ENCODE measurements at regions not wholly inside any gene's neighbourhood (a gene's known extent, or its start where the extent isn't known, plus 50 kb on each side); places are given as distances from the start of the nearest gene placed in this dataset.

DNA sequence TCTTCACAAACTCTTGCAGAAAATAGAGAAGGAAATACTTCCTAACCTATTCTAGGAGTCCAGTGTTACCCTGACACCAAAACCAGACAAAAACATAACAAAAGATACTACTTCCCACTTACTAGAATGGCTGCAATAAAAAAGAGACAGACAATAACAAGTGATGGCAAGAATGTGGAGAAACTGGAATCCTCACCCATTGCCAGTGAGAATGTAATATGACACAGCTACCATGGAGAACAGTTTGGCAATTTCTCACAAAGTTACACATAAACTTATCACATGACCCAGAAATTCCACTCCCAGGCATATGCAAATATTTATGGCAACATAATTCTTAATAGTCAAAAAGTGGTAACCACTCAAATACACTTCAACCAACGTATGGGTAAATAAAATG lies 209.8 kb upstream of the CTAGE1 start:
- Mint-ChIP-seq H3K27ac (no peak overlapping the region), H3K9me3 (peaks cover 9% of the 10 kb centered on the region), H3K36me3 (ENCODE audit: low read depth) (no peaks in the 10 kb centered on the region), H3K4me3 (no peak overlapping the region), H3K4me1 (ENCODE audit: low read depth) (no peaks in the 10 kb centered on the region), H3K27me3 (peaks cover 11% of the 10 kb centered on the region)

GRCh38 chr18:22628795-22629510 lies 211.2 kb upstream of the CTAGE1 start:
- no peaks in the 10 kb centered on the region for H3K4me1 Mint-ChIP-seq (ENCODE audit: low read depth)
- H3K27me3 Mint-ChIP-seq, result peaks cover 11% of the 10 kb centered on the region
- no peak overlapping the region for H3K27ac Mint-ChIP-seq
- no peaks in the 10 kb centered on the region for H3K36me3 Mint-ChIP-seq (ENCODE audit: low read depth)
- H3K9me3 Mint-ChIP-seq, result peaks cover 7% of the 10 kb centered on the region
- H3K4me3 Mint-ChIP-seq, result no peak overlapping the region

- no peaks in the 10 kb centered on the region for H3K36me3 Mint-ChIP-seq (ENCODE audit: low read depth)
- no peak overlapping the region for H3K27ac Mint-ChIP-seq
- peaks cover 3% of the 10 kb centered on the region for H3K9me3 Mint-ChIP-seq
- peaks cover 7% of the 10 kb centered on the region for H3K27me3 Mint-ChIP-seq
- no peaks in the 10 kb centered on the region for H3K4me1 Mint-ChIP-seq (ENCODE audit: low read depth)
- H3K4me3 Mint-ChIP-seq, result no peak overlapping the region
Observed at GRCh38 chr18:22630980-22631379, 213.3 kb upstream of the CTAGE1 start.

DNA sequence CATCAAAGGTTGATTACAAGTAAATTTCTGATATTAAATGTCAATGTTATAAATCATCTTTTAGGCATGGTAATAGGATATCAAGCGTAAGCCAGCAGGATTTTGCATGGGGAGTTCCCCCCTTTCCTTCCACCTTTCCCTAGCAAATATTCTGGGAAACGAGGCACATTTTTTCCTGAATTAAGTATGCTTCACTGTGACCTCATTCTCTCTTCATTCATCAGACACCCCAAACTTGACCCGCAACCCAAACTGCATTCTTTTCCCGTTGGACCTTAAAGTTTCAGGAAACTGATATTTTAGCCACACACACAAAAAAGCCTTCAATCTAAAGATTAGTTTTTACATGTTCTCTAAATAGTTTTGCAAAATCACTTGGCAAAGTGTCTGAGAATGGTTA lies 214.5 kb upstream of the CTAGE1 start:
- no peaks in the 10 kb centered on the region for H3K36me3 Mint-ChIP-seq (ENCODE audit: low read depth)
- no peak overlapping the region for H3K4me3 Mint-ChIP-seq
- H3K4me1 Mint-ChIP-seq (ENCODE audit: low read depth), result no peaks in the 10 kb centered on the region
- no peaks in the 10 kb centered on the region for H3K9me3 Mint-ChIP-seq
- H3K27me3 Mint-ChIP-seq, result no peaks in the 10 kb centered on the region
- H3K27ac Mint-ChIP-seq, result no peak overlapping the region

- peaks cover 11% of the 10 kb centered on the region for H3K9me3 Mint-ChIP-seq
- no peak overlapping the region for H3K27ac Mint-ChIP-seq
Observed at GRCh38 chr18:22634464-22634863, 216.7 kb upstream of the CTAGE1 start.

GRCh38 chr18:22637787-22638186 lies 220.1 kb upstream of the CTAGE1 start:
- Mint-ChIP-seq H3K27me3 (peaks cover 4% of the 10 kb centered on the region), H3K36me3 (ENCODE audit: low read depth) (no peaks in the 10 kb centered on the region), H3K4me3 (no peak overlapping the region), H3K27ac (no peak overlapping the region), H3K4me1 (ENCODE audit: low read depth) (no peaks in the 10 kb centered on the region), H3K9me3 (peaks cover 11% of the 10 kb centered on the region)

More at GRCh38 chr18:22634464-22634863, 216.7 kb upstream of the CTAGE1 start:
- no peak overlapping the region for H3K4me3 Mint-ChIP-seq
- H3K36me3 Mint-ChIP-seq (ENCODE audit: low read depth), result no peaks in the 10 kb centered on the region
- H3K27me3 Mint-ChIP-seq, result peaks cover 4% of the 10 kb centered on the region
- no peaks in the 10 kb centered on the region for H3K4me1 Mint-ChIP-seq (ENCODE audit: low read depth)

DNA sequence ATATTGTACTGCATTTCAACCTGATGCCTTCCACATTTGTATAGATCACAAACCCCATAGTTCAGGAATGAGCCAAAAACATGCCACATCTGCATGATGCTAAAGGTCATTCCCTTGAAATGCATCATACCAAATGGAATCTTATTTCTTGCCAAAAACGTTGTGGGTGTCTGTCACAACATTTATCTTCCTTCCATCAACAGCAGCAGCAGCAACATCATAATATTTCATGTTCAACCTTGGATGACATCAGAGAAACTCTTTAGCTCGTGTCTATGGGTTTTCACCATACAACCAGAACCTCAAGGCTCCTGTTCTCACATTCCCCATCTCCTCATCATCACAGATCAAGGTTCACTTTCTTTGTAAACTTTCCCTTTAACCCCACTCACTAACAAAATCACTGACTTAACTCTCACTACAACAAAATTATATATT lies 221.3 kb upstream of the CTAGE1 start:
- H3K4me3 Mint-ChIP-seq, result no peak overlapping the region
- no peaks in the 10 kb centered on the region for H3K36me3 Mint-ChIP-seq (ENCODE audit: low read depth)
- peaks cover 4% of the 10 kb centered on the region for H3K27me3 Mint-ChIP-seq
- H3K27ac Mint-ChIP-seq, result no peak overlapping the region
- no peaks in the 10 kb centered on the region for H3K4me1 Mint-ChIP-seq (ENCODE audit: low read depth)
- H3K9me3 Mint-ChIP-seq, result peaks cover 11% of the 10 kb centered on the region

DNA sequence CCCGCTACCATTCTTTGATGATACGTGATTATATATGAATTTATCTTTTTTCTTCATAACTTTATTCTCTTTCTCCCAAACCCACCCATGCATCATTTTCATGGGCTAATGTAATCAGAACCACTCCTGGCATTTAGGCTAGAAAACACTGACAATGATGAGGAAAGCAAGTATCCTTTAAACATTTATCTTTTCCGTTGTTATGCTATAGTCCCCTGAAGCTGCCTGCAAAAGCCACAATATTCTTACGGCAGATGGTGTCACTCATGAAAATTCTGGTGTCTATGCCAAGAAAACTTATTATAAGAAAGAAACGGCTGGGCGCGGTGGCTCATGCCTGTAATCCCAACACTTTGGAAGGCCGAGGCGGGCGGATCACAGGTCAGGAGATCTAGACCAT lies 221.8 kb upstream of the CTAGE1 start:
- H3K36me3 Mint-ChIP-seq (ENCODE audit: low read depth), result no peaks in the 10 kb centered on the region
- no peaks in the 10 kb centered on the region for H3K4me1 Mint-ChIP-seq (ENCODE audit: low read depth)
- peaks cover 4% of the 10 kb centered on the region for H3K27me3 Mint-ChIP-seq
- H3K27ac Mint-ChIP-seq, result no peak overlapping the region
- no peak overlapping the region for H3K4me3 Mint-ChIP-seq
- H3K9me3 Mint-ChIP-seq, result peaks cover 13% of the 10 kb centered on the region

GRCh38 chr18:22640281-22640842 lies 222.6 kb upstream of the CTAGE1 start:
- Mint-ChIP-seq H3K27me3 (peaks cover 4% of the 10 kb centered on the region), H3K27ac (no peak overlapping the region), H3K9me3 (peaks cover 15% of the 10 kb centered on the region), H3K36me3 (ENCODE audit: low read depth) (no peaks in the 10 kb centered on the region), H3K4me3 (no peak overlapping the region), H3K4me1 (ENCODE audit: low read depth) (no peaks in the 10 kb centered on the region)

DNA sequence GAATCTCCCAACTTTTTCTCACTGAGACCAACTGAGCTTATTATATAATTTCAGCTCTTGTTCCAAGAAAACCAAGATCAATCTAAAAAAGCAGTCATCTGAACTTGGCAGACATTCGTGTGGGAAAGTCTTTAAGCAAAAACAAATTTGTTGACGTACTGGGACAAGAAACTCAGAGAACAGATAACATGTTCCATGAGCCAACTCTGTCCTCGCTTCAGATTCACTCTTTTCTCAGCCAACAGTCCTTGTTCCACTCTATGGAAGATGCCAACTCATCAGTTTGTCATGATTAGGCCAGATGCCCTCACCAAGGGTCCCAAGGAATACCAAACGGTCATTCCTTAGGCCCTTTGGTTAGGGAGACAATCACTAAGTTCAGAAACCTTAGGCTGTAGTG lies 224.2 kb upstream of the CTAGE1 start:
- H3K4me3 Mint-ChIP-seq, result no peak overlapping the region
- no peak overlapping the region for H3K27ac Mint-ChIP-seq
- H3K27me3 Mint-ChIP-seq, result peaks cover 4% of the 10 kb centered on the region
- H3K4me1 Mint-ChIP-seq (ENCODE audit: low read depth), result no peaks in the 10 kb centered on the region
- no peaks in the 10 kb centered on the region for H3K36me3 Mint-ChIP-seq (ENCODE audit: low read depth)
- H3K9me3 Mint-ChIP-seq, result peaks cover 15% of the 10 kb centered on the region

DNA sequence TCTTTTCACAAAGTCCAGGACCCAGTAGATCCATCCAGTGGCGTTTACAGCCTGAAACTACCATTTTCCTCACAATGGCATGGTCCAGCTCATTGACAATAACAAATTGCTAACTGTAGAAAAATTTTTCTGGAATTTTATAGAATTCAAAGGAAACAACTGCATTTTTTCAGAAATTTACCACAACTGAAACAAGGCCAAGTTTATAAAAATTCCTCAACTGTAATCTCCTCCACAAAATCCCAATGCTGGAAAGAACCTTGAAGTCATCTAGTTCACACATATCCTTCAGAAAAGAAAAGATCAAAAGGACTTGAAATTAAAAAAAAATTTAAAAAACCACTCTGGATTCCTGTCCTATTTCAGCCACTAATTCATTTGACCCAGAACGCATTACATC lies 226.0 kb upstream of the CTAGE1 start:
- Mint-ChIP-seq H3K4me1 (ENCODE audit: low read depth) (no peaks in the 10 kb centered on the region), H3K4me3 (no peak overlapping the region), H3K27ac (no peak overlapping the region)

DNA sequence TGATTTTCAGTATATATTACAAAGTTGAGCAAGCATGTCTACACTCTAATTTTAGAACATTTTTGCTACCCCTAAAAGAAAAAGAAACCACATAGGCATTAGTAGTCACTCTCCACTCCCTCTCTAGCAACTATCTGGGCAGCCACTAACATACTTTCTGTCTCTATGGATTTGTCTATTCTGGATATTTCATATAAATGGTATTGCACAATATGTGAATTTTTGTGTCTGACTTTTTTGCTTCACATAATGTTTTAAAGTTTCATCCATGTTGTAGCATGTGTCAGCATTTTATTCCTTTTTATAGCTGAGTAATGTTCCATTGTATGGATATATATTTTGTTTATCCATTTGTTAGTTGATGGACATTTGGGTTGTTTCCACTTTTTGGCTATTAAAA lies 232.5 kb upstream of the CTAGE1 start:
- no peak overlapping the region for H3K27ac Mint-ChIP-seq
- H3K27me3 Mint-ChIP-seq, result peaks cover 4% of the 10 kb centered on the region
- no peak overlapping the region for H3K4me3 Mint-ChIP-seq
- no peaks in the 10 kb centered on the region for H3K36me3 Mint-ChIP-seq (ENCODE audit: low read depth)
- peaks cover 14% of the 10 kb centered on the region for H3K9me3 Mint-ChIP-seq
- no peaks in the 10 kb centered on the region for H3K4me1 Mint-ChIP-seq (ENCODE audit: low read depth)

More for the DNA sequence above, 226.0 kb upstream of the CTAGE1 start:
- Mint-ChIP-seq H3K9me3 (peaks cover 8% of the 10 kb centered on the region), H3K27me3 (peaks cover 4% of the 10 kb centered on the region), H3K36me3 (ENCODE audit: low read depth) (no peaks in the 10 kb centered on the region)

DNA sequence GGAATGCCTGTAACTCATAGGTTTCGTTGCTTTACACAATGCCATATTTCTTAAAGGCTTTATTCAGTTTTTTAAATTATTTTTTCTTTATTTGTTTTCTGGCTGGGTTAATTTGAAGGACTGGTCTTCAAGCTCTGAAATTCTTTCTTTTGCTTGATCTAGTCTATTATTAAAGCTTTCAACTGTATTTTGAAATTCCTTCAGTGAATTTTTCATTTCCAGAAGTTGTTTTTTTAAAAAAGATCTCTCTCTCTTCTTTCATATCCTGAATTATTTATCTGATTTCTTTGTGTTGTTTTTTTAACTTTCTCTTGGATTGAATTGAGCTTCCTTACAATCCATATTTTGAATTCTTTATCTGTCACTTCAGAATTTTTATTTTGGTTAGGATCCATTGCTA lies 239.9 kb upstream of the CTAGE1 start:
- Mint-ChIP-seq H3K4me1 (ENCODE audit: low read depth) (no peaks in the 10 kb centered on the region), H3K36me3 (ENCODE audit: low read depth) (no peaks in the 10 kb centered on the region), H3K4me3 (no peak overlapping the region), H3K27me3 (peaks cover 7% of the 10 kb centered on the region), H3K27ac (no peak overlapping the region), H3K9me3 (peaks cover 32% of the 10 kb centered on the region)

DNA sequence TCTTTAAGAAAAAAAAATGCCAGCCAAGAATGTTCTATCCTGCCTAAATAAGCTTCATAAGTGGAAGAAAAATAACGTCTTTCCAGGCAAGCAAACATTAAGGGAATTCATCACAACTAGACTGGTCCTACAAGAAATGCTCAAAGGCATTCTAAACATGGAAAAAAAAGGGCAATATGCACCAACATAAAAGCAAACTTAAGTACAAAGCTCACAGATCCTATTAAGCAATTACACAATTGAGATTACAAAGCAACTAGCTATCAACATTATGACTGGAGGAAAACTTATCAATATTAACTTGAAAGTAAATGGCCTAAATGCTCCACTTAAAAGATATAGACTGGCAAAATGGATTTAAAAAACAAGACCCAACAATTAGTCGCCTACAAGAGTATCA lies 240.6 kb upstream of the CTAGE1 start:
- Mint-ChIP-seq H3K27me3 (peaks cover 7% of the 10 kb centered on the region), H3K27ac (no peak overlapping the region), H3K9me3 (peaks cover 36% of the 10 kb centered on the region), H3K36me3 (ENCODE audit: low read depth) (no peaks in the 10 kb centered on the region), H3K4me1 (ENCODE audit: low read depth) (no peaks in the 10 kb centered on the region), H3K4me3 (no peak overlapping the region)

GRCh38 chr18:22663378-22663777 lies 245.7 kb upstream of the CTAGE1 start:
- H3K4me3 Mint-ChIP-seq, result no peak overlapping the region
- no peak overlapping the region for H3K27ac Mint-ChIP-seq
- no peaks in the 10 kb centered on the region for H3K27me3 Mint-ChIP-seq

DNA sequence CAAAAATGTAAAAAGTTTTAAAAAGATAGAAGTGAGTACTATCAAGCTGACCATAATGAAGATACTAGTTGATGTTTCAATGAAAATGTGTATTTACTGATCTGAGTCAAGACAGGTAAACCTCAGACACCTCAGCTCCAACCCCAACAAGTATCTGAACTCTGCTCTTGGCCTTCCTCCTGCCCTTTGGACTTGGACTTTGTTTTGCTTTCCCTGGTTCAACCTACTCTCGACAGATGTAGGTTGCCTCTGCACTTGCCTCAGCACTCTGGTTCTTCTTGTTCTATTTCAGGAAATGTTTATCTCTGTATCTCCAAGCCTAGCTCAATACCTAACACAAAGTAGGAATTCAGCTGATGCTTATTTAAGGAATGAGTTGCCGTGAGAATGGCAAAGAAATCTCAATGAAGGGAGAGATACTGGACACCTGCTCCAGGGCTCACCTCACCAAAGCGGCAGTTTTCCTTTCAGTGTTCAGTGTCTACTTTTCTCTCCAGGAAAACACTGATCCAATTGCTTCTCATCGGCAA lies 248.8 kb upstream of the CTAGE1 start:
- H3K36me3 Mint-ChIP-seq (ENCODE audit: low read depth), result no peaks in the 10 kb centered on the region
- no peaks in the 10 kb centered on the region for H3K4me1 Mint-ChIP-seq (ENCODE audit: low read depth)
- no peaks in the 10 kb centered on the region for H3K27me3 Mint-ChIP-seq
- H3K4me3 Mint-ChIP-seq, result no peak overlapping the region
- no peak overlapping the region for H3K27ac Mint-ChIP-seq
- peaks cover 26% of the 10 kb centered on the region for H3K9me3 Mint-ChIP-seq

More at GRCh38 chr18:22663378-22663777, 245.7 kb upstream of the CTAGE1 start:
- Mint-ChIP-seq H3K36me3 (ENCODE audit: low read depth) (no peaks in the 10 kb centered on the region), H3K9me3 (peaks cover 31% of the 10 kb centered on the region), H3K4me1 (ENCODE audit: low read depth) (no peaks in the 10 kb centered on the region)
